HAP-1 (cell line): ENCODE measurements at regions not wholly inside any gene's neighbourhood (a gene's known extent, or its start where the extent isn't known, plus 50 kb on each side); places are given as distances from the start of the nearest gene placed in this dataset.
"Not testable (repeated sequence)": the region's sequence is repeated elsewhere in the genome, so short reads cannot be mapped to it uniquely, and the experiment has no call there.

Experiments
- DNase-seq, 2 experiments: peaks; one replicate each; pipeline ENCODE4 v3.0.0-alpha.2; 2016 to 2020; ENCODE audit warnings: low spot score in 2 of 2
- H3K27me3 ChIP-seq: fragments of 250-450 bp; sonication (Bioruptor Pico); 2 replicates; pipeline ENCODE4 v1.5.1; 2020; ENCODE audit warnings: low read depth, mild to moderate bottlenecking, moderate library complexity
- H3K36me3 ChIP-seq: fragments of 250-450 bp; sonication (Bioruptor Pico); replicated peaks from 2 replicates; pipeline ENCODE4 v1.5.1; 2020; ENCODE audit warnings: mild to moderate bottlenecking
- H3K4me1 ChIP-seq: fragments of 250-450 bp; sonication (Bioruptor Pico); 2 replicates; pipeline ENCODE4 v1.5.1; 2020; ENCODE audit warnings: mild to moderate bottlenecking
- H3K4me3 ChIP-seq: fragments of 250-450 bp; sonication (Bioruptor Pico); 2 replicates; pipeline ENCODE4 v1.5.1; 2020; ENCODE audit warnings: mild to moderate bottlenecking, moderate library complexity
- H3K9me3 ChIP-seq: fragments of 250-450 bp; sonication (Bioruptor Pico); 2 replicates; pipeline ENCODE4 v1.5.1; 2020; ENCODE audit warnings: mild to moderate bottlenecking, moderate library complexity
- in situ Hi-C: fragments of 300-500 bp; cut with MboI; formaldehyde crosslinking; loops from 3 replicates; pipeline ENCODE4 v1.14.3; 2020; ENCODE audit warnings: low sequenced_read_pairs, inconsistent platforms, mixed read lengths

GRCh38 chr9:86572904-86573303 is 218.7 kb upstream of the TUT7 start:
- Histone ChIP-seq H3K9me3 (no peaks in the 10 kb centered on the region), H3K4me1 (no peaks in the 10 kb centered on the region), H3K27me3 (no peaks in the 10 kb centered on the region), H3K4me3 (no peak overlapping the region), H3K36me3 (no peaks in the 10 kb centered on the region)
- in situ Hi-C loops: no loop called here
- no peak for DNase-seq

GRCh38 chr9:86565603-86566002 is 211.4 kb upstream of the TUT7 start:
- DNase-seq, H3K4me3 ChIP-seq, H3K9me3 ChIP-seq, H3K27me3 ChIP-seq, H3K36me3 ChIP-seq, H3K4me1 ChIP-seq, in situ Hi-C loops: not testable (repeated sequence)

- no peaks in the 10 kb centered on the region for H3K4me1 ChIP-seq
- H3K4me3 ChIP-seq: no peak overlapping the region
- in situ Hi-C loops: no loop called here
- peaks cover 2% of the 10 kb centered on the region; the same call in 1 of the 2 replicates for H3K27me3 ChIP-seq
- no peak for DNase-seq
- no peaks in the 10 kb centered on the region for H3K9me3 ChIP-seq
- no peaks in the 10 kb centered on the region for H3K36me3 ChIP-seq
These were observed 209.7 kb upstream of the TUT7 start for GRCh38 chr9:86563936-86564335.

GRCh38 chr9:86563350-86563749 is 209.1 kb upstream of the TUT7 start:
- in situ Hi-C loops: no loop called here
- Histone ChIP-seq H3K9me3 (no peaks in the 10 kb centered on the region), H3K27me3 (peaks cover 2% of the 10 kb centered on the region; the same call in 1 of the 2 replicates), H3K36me3 (no peaks in the 10 kb centered on the region), H3K4me1 (no peaks in the 10 kb centered on the region), H3K4me3 (no peak overlapping the region)
- no peak for DNase-seq

GRCh38 chr9:86562691-86563090 is 208.5 kb upstream of the TUT7 start:
- Histone ChIP-seq H3K4me1 (no peaks in the 10 kb centered on the region), H3K27me3 (peaks cover 2% of the 10 kb centered on the region; the same call in 1 of the 2 replicates), H3K4me3 (no peak overlapping the region), H3K9me3 (no peaks in the 10 kb centered on the region), H3K36me3 (no peaks in the 10 kb centered on the region)
- in situ Hi-C loops: no loop called here
- DNase-seq: no peak

GRCh38 chr9:86557918-86558317 is 203.7 kb upstream of the TUT7 start:
- no peak for DNase-seq
- in situ Hi-C loops: no loop called here
- no peak overlapping the region for H3K4me3 ChIP-seq

GRCh38 chr9:86557063-86557766 is 203.0 kb upstream of the TUT7 start:
- Histone ChIP-seq H3K4me1 (no peaks in the 10 kb centered on the region), H3K9me3 (no peaks in the 10 kb centered on the region), H3K4me3 (no peak overlapping the region), H3K27me3 (peaks cover 2% of the 10 kb centered on the region; the same call in 1 of the 2 replicates), H3K36me3 (no peaks in the 10 kb centered on the region)
- in situ Hi-C loops: no loop called here
- DNase-seq: no peak

More at GRCh38 chr9:86557918-86558317, 203.7 kb upstream of the TUT7 start:
- Histone ChIP-seq H3K4me1 (no peaks in the 10 kb centered on the region), H3K36me3 (no peaks in the 10 kb centered on the region), H3K9me3 (no peaks in the 10 kb centered on the region), H3K27me3 (peaks cover 2% of the 10 kb centered on the region; the same call in 1 of the 2 replicates)

- no peak for DNase-seq
- Histone ChIP-seq H3K27me3 (peaks cover 2% of the 10 kb centered on the region; the same call in 1 of the 2 replicates), H3K36me3 (no peaks in the 10 kb centered on the region), H3K9me3 (no peaks in the 10 kb centered on the region), H3K4me3 (no peak overlapping the region), H3K4me1 (no peaks in the 10 kb centered on the region)
- in situ Hi-C loops: no loop called here
These were observed 201.5 kb upstream of the TUT7 start for GRCh38 chr9:86555661-86556060.

GRCh38 chr9:86550401-86550800 is 196.2 kb upstream of the TUT7 start:
- no peaks in the 10 kb centered on the region for H3K9me3 ChIP-seq
- in situ Hi-C loops: no loop called here

GRCh38 chr9:86549920-86550319 is 195.7 kb upstream of the TUT7 start:
- Histone ChIP-seq H3K4me1 (no peaks in the 10 kb centered on the region), H3K4me3 (no peak overlapping the region), H3K9me3 (no peaks in the 10 kb centered on the region), H3K36me3 (no peaks in the 10 kb centered on the region), H3K27me3 (no peaks in the 10 kb centered on the region)
- no peak for DNase-seq
- in situ Hi-C loops: no loop called here

More at GRCh38 chr9:86550401-86550800, 196.2 kb upstream of the TUT7 start:
- no peaks in the 10 kb centered on the region for H3K27me3 ChIP-seq
- no peaks in the 10 kb centered on the region for H3K4me1 ChIP-seq
- no peaks in the 10 kb centered on the region for H3K36me3 ChIP-seq
- H3K4me3 ChIP-seq: no peak overlapping the region
- no peak for DNase-seq

- no peaks in the 10 kb centered on the region for H3K4me1 ChIP-seq
- no peaks in the 10 kb centered on the region for H3K36me3 ChIP-seq
- no peak for DNase-seq
- H3K9me3 ChIP-seq: no peaks in the 10 kb centered on the region
- no peaks in the 10 kb centered on the region for H3K27me3 ChIP-seq
- in situ Hi-C loops: no loop called here
- H3K4me3 ChIP-seq: no peak overlapping the region
These were observed 195.2 kb upstream of the TUT7 start for GRCh38 chr9:86549401-86549811.

- DNase-seq: no peak
- in situ Hi-C loops: no loop called here
- no peak overlapping the region for H3K4me3 ChIP-seq
- no peaks in the 10 kb centered on the region for H3K36me3 ChIP-seq
- no peaks in the 10 kb centered on the region for H3K4me1 ChIP-seq
- H3K27me3 ChIP-seq: no peaks in the 10 kb centered on the region
- no peaks in the 10 kb centered on the region for H3K9me3 ChIP-seq
These were observed 194.0 kb upstream of the TUT7 start for GRCh38 chr9:86548220-86548619.

GRCh38 chr9:86547571-86547970 is 193.4 kb upstream of the TUT7 start:
- DNase-seq: no peak
- no peaks in the 10 kb centered on the region for H3K36me3 ChIP-seq
- no peaks in the 10 kb centered on the region for H3K27me3 ChIP-seq
- H3K4me1 ChIP-seq: no peaks in the 10 kb centered on the region
- no peak overlapping the region for H3K4me3 ChIP-seq
- no peaks in the 10 kb centered on the region for H3K9me3 ChIP-seq
- in situ Hi-C loops: no loop called here

GRCh38 chr9:86546712-86547111 is 192.5 kb upstream of the TUT7 start:
- no peaks in the 10 kb centered on the region for H3K36me3 ChIP-seq
- in situ Hi-C loops: no loop called here
- H3K27me3 ChIP-seq: no peaks in the 10 kb centered on the region
- no peak for DNase-seq
- H3K4me3 ChIP-seq: no peak overlapping the region
- no peaks in the 10 kb centered on the region for H3K9me3 ChIP-seq
- H3K4me1 ChIP-seq: no peaks in the 10 kb centered on the region

GRCh38 chr9:86545090-86545489 is 190.9 kb upstream of the TUT7 start:
- no peak for DNase-seq
- Histone ChIP-seq H3K4me1 (no peaks in the 10 kb centered on the region), H3K27me3 (no peaks in the 10 kb centered on the region), H3K4me3 (no peak overlapping the region), H3K36me3 (no peaks in the 10 kb centered on the region), H3K9me3 (no peaks in the 10 kb centered on the region)
- in situ Hi-C loops: no loop called here
